Skeletal muscle cell (primary cell): ENCODE measurements at regions not wholly inside any gene's neighbourhood (a gene's known extent, or its start where the extent isn't known, plus 50 kb on each side); places are given as distances from the start of the nearest gene placed in this dataset.

ENCODE experiments used
- DNase-seq: peaks from one replicate; pipeline ENCODE4 v3.0.0-alpha.2; 2010; ENCODE audit warnings: low read depth
- H3K4me3 ChIP-seq: 2 replicates; pipeline ENCODE4 v1.5.1; 2011; ENCODE audit warnings: low read depth, mild to moderate bottlenecking, control low read depth, low read length, moderate library complexity

GRCh38 chr3:132230156-132231000, 86.8 kb upstream of the ACP3 start:
- H3K4me3 ChIP-seq = no peak overlapping the region
- DNase-seq = no peak

- H3K4me3 ChIP-seq = no peak overlapping the region
- peak; percentile 39 for DNase-seq
These were observed 85.6 kb upstream of the ACP3 start for GRCh38 chr3:132231633-132232032.

GRCh38 chr3:132232231-132232792, 84.9 kb upstream of the ACP3 start:
- DNase-seq = no peak
- H3K4me3 ChIP-seq = no peak overlapping the region

GRCh38 chr3:132236701-132237651, 80.2 kb upstream of the ACP3 start:
- no peak for DNase-seq
- no peak overlapping the region for H3K4me3 ChIP-seq

- H3K4me3 ChIP-seq = no peak overlapping the region
- no peak for DNase-seq
These were observed 79.6 kb upstream of the ACP3 start for GRCh38 chr3:132237652-132238032.

- no peak overlapping the region for H3K4me3 ChIP-seq
- DNase-seq = no peak
These were observed 77.6 kb upstream of the ACP3 start for GRCh38 chr3:132239587-132239986.

GRCh38 chr3:132241776-132242514, 75.3 kb upstream of the ACP3 start:
- DNase-seq = no peak
- no peak overlapping the region for H3K4me3 ChIP-seq

GRCh38 chr3:132242790-132243189, 74.4 kb upstream of the ACP3 start:
- H3K4me3 ChIP-seq = no peak overlapping the region
- DNase-seq = no peak

- no peak for DNase-seq
- H3K4me3 ChIP-seq = no peak overlapping the region
These were observed 71.6 kb upstream of the ACP3 start for GRCh38 chr3:132245552-132246142.

GRCh38 chr3:132246212-132246611, 71.0 kb upstream of the ACP3 start:
- H3K4me3 ChIP-seq = no peak overlapping the region
- DNase-seq = no peak

GRCh38 chr3:132247211-132247610, 70.0 kb upstream of the ACP3 start:
- DNase-seq = no peak
- H3K4me3 ChIP-seq = no peak overlapping the region

GRCh38 chr3:132248490-132248889, 68.7 kb upstream of the ACP3 start:
- H3K4me3 ChIP-seq = no peak overlapping the region
- DNase-seq = no peak

GRCh38 chr3:132253262-132253878, 63.8 kb upstream of the ACP3 start:
- no peak for DNase-seq
- H3K4me3 ChIP-seq = no peak overlapping the region

GRCh38 chr3:132254076-132254755, 63.0 kb upstream of the ACP3 start:
- no peak overlapping the region for H3K4me3 ChIP-seq
- peak; percentile 17 for DNase-seq

- peak; percentile 83 for DNase-seq
- no peak overlapping the region for H3K4me3 ChIP-seq
These were observed 62.0 kb upstream of the ACP3 start for GRCh38 chr3:132255041-132255745.

GRCh38 chr3:132256989-132257388, 60.2 kb upstream of the ACP3 start:
- DNase-seq = peak; percentile 7
- no peak overlapping the region for H3K4me3 ChIP-seq

GRCh38 chr3:132261506-132261905, 55.7 kb upstream of the ACP3 start:
- no peak for DNase-seq
- no peak overlapping the region for H3K4me3 ChIP-seq

GRCh38 chr3:132262305-132262704, 54.9 kb upstream of the ACP3 start:
- no peak for DNase-seq
- H3K4me3 ChIP-seq = no peak overlapping the region
